ENCODE measurements at regions not wholly inside any gene's neighbourhood (a gene's known extent, or its start where the extent isn't known, plus 50 kb on each side); places are given as distances from the start of the nearest gene placed in this dataset.

DNA sequence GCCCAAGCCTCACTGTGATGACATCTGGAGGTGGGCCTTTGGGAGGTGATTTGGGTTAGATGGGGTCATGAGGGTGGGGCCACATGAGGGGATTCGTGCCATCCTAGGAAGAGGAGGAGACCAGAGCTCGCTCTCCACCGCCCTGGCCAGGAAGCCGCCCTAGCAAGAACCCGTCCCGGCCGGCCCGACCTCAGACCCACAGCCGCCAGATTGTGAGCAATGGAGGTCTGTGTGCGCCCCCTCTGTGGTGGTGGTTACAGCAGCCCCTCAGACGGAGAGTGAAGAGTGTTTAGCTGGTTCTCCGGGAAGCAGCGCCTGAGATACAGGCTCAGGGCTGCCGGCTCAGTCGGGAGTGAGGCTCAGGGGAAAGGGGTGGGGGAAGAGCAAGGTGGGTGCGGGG, 83.3 kb downstream of the RTP5 start:
- no peak overlapping the region for H2AFZ ChIP-seq (ENCODE audit: control insufficient read depth, low read depth, low read length)
- WGBS (ENCODE audit: insufficient coverage, insufficient replicate concordance, low lambda C conversion rate, missing lambda C conversion rate), result 78% methylated on average over 14 of the region's 16 CpGs
- FAIRE-seq (no peak), DNase-seq (ENCODE audit: low read depth, low spot score) (no peak), ATAC-seq (no peak)
- no peaks in the 10 kb centered on the region for H4K20me1 ChIP-seq (ENCODE audit: control insufficient read depth, insufficient read depth)
- ChIA-PET SMC1A (ENCODE audit: uncharacterized antibody, unreplicated experiment) (interaction anchor here (1.0 to 1.6 kb wide), 3 partner anchors 9 to 71 kb away, joined by 3 read pairs; no protein-coding TSS in a partner anchor), RAD21 (ENCODE audit: unreplicated experiment) (no interaction called here), POLR2A (no interaction called here), CTCF (interaction anchor here (1.3 kb wide), 1 partner anchor 46 kb away, joined by 4 read pairs; no protein-coding TSS in a partner anchor)
- in situ Hi-C loops (cut with MboI) (no loop called here), intact Hi-C loops (cut with micrococcal nuclease; ENCODE audit: unreplicated experiment) (no loop called here)
- H3K36me3 ChIP-seq (ENCODE audit: control insufficient read depth in 2 of 2, insufficient read depth in 2 of 2, low read length in 1 of 2), result no peaks in the 10 kb centered on the region
- H3K27ac ChIP-seq (ENCODE audit: control insufficient read depth, insufficient read depth), result no peak overlapping the region
- H3K4me1 ChIP-seq (ENCODE audit: control insufficient read depth, insufficient read depth, low read length), result no peaks in the 10 kb centered on the region
- H3K9ac ChIP-seq (ENCODE audit: control insufficient read depth, insufficient read depth, low read length), result no peak overlapping the region
- TF ChIP-seq BRCA1 (IDR thresholded peaks at IDR 0.05; ENCODE audit: low read depth, low read length), result no peak
- no peak for TF ChIP-seq TCF7 (IDR thresholded peaks at IDR 0.05; ENCODE audit: borderline replicate concordance)
- TF ChIP-seq MTA2 (IDR thresholded peaks at IDR 0.05; ENCODE audit: low read depth), result no peak
- TF ChIP-seq, protein P1, sequence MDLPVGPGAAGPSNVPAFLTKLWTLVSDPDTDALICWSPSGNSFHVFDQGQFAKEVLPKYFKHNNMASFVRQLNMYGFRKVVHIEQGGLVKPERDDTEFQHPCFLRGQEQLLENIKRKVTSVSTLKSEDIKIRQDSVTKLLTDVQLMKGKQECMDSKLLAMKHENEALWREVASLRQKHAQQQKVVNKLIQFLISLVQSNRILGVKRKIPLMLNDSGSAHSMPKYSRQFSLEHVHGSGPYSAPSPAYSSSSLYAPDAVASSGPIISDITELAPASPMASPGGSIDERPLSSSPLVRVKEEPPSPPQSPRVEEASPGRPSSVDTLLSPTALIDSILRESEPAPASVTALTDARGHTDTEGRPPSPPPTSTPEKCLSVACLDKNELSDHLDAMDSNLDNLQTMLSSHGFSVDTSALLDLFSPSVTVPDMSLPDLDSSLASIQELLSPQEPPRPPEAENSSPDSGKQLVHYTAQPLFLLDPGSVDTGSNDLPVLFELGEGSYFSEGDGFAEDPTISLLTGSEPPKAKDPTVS (IDR thresholded peaks at IDR 0.05; ENCODE audit: low read depth, low read length), result no peak
- no peak for TF ChIP-seq FOS (IDR thresholded peaks at IDR 0.05; ENCODE audit: borderline replicate concordance, extremely low read depth, insufficient read length)
- no peak for TF ChIP-seq CHD4 (IDR thresholded peaks at IDR 0.05)
- TF ChIP-seq GABPA (IDR thresholded peaks at IDR 0.05; ENCODE audit: low read depth), result no peak
- TF ChIP-seq RAD51 (IDR thresholded peaks at IDR 0.05), result no peak
- TF ChIP-seq SIN3A (IDR thresholded peaks at IDR 0.05; ENCODE audit: low read depth, low read length), result no peak
- no peak for TF ChIP-seq YY1 (IDR thresholded peaks at IDR 0.05; ENCODE audit: low read depth, low read length)
- no peak for TF ChIP-seq STAT3 (IDR thresholded peaks at IDR 0.05; ENCODE audit: low read depth, low read length)
- no peak for TF ChIP-seq CBFB (IDR thresholded peaks at IDR 0.05; ENCODE audit: low read depth)
- TF ChIP-seq, protein P2, sequence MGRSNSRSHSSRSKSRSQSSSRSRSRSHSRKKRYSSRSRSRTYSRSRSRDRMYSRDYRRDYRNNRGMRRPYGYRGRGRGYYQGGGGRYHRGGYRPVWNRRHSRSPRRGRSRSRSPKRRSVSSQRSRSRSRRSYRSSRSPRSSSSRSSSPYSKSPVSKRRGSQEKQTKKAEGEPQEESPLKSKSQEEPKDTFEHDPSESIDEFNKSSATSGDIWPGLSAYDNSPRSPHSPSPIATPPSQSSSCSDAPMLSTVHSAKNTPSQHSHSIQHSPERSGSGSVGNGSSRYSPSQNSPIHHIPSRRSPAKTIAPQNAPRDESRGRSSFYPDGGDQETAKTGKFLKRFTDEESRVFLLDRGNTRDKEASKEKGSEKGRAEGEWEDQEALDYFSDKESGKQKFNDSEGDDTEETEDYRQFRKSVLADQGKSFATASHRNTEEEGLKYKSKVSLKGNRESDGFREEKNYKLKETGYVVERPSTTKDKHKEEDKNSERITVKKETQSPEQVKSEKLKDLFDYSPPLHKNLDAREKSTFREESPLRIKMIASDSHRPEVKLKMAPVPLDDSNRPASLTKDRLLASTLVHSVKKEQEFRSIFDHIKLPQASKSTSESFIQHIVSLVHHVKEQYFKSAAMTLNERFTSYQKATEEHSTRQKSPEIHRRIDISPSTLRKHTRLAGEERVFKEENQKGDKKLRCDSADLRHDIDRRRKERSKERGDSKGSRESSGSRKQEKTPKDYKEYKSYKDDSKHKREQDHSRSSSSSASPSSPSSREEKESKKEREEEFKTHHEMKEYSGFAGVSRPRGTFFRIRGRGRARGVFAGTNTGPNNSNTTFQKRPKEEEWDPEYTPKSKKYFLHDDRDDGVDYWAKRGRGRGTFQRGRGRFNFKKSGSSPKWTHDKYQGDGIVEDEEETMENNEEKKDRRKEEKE (IDR thresholded peaks at IDR 0.05), result no peak
- TF ChIP-seq, protein P3, sequence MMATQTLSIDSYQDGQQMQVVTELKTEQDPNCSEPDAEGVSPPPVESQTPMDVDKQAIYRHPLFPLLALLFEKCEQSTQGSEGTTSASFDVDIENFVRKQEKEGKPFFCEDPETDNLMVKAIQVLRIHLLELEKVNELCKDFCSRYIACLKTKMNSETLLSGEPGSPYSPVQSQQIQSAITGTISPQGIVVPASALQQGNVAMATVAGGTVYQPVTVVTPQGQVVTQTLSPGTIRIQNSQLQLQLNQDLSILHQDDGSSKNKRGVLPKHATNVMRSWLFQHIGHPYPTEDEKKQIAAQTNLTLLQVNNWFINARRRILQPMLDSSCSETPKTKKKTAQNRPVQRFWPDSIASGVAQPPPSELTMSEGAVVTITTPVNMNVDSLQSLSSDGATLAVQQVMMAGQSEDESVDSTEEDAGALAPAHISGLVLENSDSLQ (IDR thresholded peaks at IDR 0.05), result no peak
- TF ChIP-seq ZNF217 (IDR thresholded peaks at IDR 0.05), result no peak
- TF ChIP-seq MYB (IDR thresholded peaks at IDR 0.05; ENCODE audit: borderline replicate concordance, low read depth, low read length), result no peak
- no peak for TF ChIP-seq BCL11A (IDR thresholded peaks at IDR 0.05; ENCODE audit: low read depth, low read length)
- TF ChIP-seq POLR2AphosphoS5 (IDR thresholded peaks at IDR 0.05; ENCODE audit: low read length), result no peak
- no peak for TF ChIP-seq EP300 (IDR thresholded peaks at IDR 0.05; ENCODE audit: borderline replicate concordance in 1 of 2, control insufficient read depth in 1 of 2, low read depth in 2 of 2, low read length in 2 of 2)
- no peak overlapping the region for H3K4me3 ChIP-seq
- BruUV-seq (replicated peaks), result no TSS peak
- no peaks in the 10 kb centered on the region for H3K27me3 ChIP-seq (replicated peaks in 1 of 2; ENCODE audit: control insufficient read depth in 2 of 2, insufficient read depth in 2 of 2, low read length in 1 of 2)
- no peaks in the 10 kb centered on the region for H3K79me2 ChIP-seq (ENCODE audit: control insufficient read depth, insufficient read depth, low read length)
- H3K9me3 ChIP-seq (replicated peaks; ENCODE audit: control insufficient read depth, insufficient read depth, low read length), result peaks cover 1% of the 10 kb centered on the region; the same call in 2 of the 3 replicates
- no peak overlapping the region for H3K4me2 ChIP-seq (ENCODE audit: control insufficient read depth, insufficient read depth)
